Epidermal melanocyte (primary cell): ENCODE measurements at regions not wholly inside any gene's neighbourhood (a gene's known extent, or its start where the extent isn't known, plus 50 kb on each side); places are given as distances from the start of the nearest gene placed in this dataset.

Experiments used
- DNase-seq: peaks from one replicate; pipeline ENCODE4 v3.0.0; 2011; ENCODE audit warnings: low spot score; ENCODE audit not compliant: insufficient read length

GRCh38 chr18:54020966-54021365 lies 203.5 kb downstream of the MBD2 start:
- DNase-seq: no peak

- no peak for DNase-seq
Measured at GRCh38 chr18:54020156-54020745, 204.2 kb downstream of the MBD2 start.

GRCh38 chr18:54019641-54020040 lies 204.8 kb downstream of the MBD2 start:
- no peak for DNase-seq

- DNase-seq: no peak
Measured at GRCh38 chr18:54013452-54013851, 211.0 kb downstream of the MBD2 start.

- no peak for DNase-seq
Measured at GRCh38 chr18:54004828-54005227, 219.6 kb downstream of the MBD2 start.

- DNase-seq: no peak
Measured at GRCh38 chr18:54003195-54003594, 221.3 kb downstream of the MBD2 start.

- DNase-seq: no peak
Measured at GRCh38 chr18:53997064-53997463, 227.4 kb downstream of the MBD2 start.

GRCh38 chr18:53994016-53994415 lies 230.5 kb downstream of the MBD2 start:
- no peak for DNase-seq

- DNase-seq: no peak
Measured at GRCh38 chr18:53991805-53992204, 232.7 kb downstream of the MBD2 start.

- no peak for DNase-seq
Measured at GRCh38 chr18:53991202-53991601, 233.3 kb downstream of the MBD2 start.

GRCh38 chr18:53990485-53990884 lies 234.0 kb downstream of the MBD2 start:
- no peak for DNase-seq

- DNase-seq: no peak
Measured at GRCh38 chr18:53984021-53984420, 240.4 kb downstream of the MBD2 start.

GRCh38 chr18:53971331-53971730 lies 253.1 kb downstream of the MBD2 start:
- no peak for DNase-seq

- DNase-seq: no peak
Measured at GRCh38 chr18:53952700-53953099, 271.8 kb downstream of the MBD2 start.

- no peak for DNase-seq
Measured at GRCh38 chr18:53950545-53950944, 273.9 kb downstream of the MBD2 start.

- DNase-seq: no peak
Measured at GRCh38 chr18:53948991-53949390, 275.5 kb downstream of the MBD2 start.

GRCh38 chr18:53947092-53947640 lies 277.3 kb downstream of the MBD2 start:
- DNase-seq: no peak

GRCh38 chr18:53946594-53946993 lies 277.9 kb downstream of the MBD2 start:
- DNase-seq: no peak

- DNase-seq: no peak
Measured at GRCh38 chr18:53944721-53945120, 279.7 kb downstream of the MBD2 start.

- DNase-seq: no peak
Measured at GRCh38 chr18:53943326-53943860, 281.1 kb downstream of the MBD2 start.

- no peak for DNase-seq
Measured at GRCh38 chr18:53941601-53942338, 282.7 kb downstream of the MBD2 start.

- DNase-seq: no peak
Measured at GRCh38 chr18:53937037-53937436, 287.4 kb downstream of the MBD2 start.

- no peak for DNase-seq
Measured at GRCh38 chr18:53935803-53936202, 288.7 kb downstream of the MBD2 start.
